SK-N-SH (cell line): ENCODE measurements at regions not wholly inside any gene's neighbourhood (a gene's known extent, or its start where the extent isn't known, plus 50 kb on each side); places are given as distances from the start of the nearest gene placed in this dataset.

Experiments
- CHD2 ChIP-seq: fragments of 150-350 bp; IDR thresholded peaks from 2 replicates; pipeline ENCODE4 v1.6.1; 2018; ENCODE audit warnings: low read length; ENCODE audit not compliant: partially characterized antibody
- EP300 ChIP-seq, 2 experiments: IDR thresholded peaks; 2 replicates each; pipeline versions ENCODE4 v1.4.0 to v1.6.1; 2012; ENCODE audit warnings: borderline replicate concordance in 1 of 2, low read depth in 1 of 2, low read length in 1 of 2
- EZH2phosphoT487 ChIP-seq: fragments of 200-600 bp; sonication (generic); IDR thresholded peaks from 2 replicates; pipeline ENCODE4 v1.6.1; 2017; ENCODE audit warnings: low read depth, mixed run types, mild to moderate bottlenecking, antibody characterized with exemption, moderate library complexity, borderline replicate concordance
- FOXM1 ChIP-seq: IDR thresholded peaks from 2 replicates; pipeline ENCODE4 v1.4.0; 2012; ENCODE audit warnings: low read depth, mild to moderate bottlenecking
- GATA2 ChIP-seq: sonication (generic); formaldehyde crosslinking; IDR thresholded peaks from 2 replicates; pipeline ENCODE4 v1.5.0; 2020; ENCODE audit warnings: mild to moderate bottlenecking, missing genetic modification reagents
- MEF2A ChIP-seq: IDR thresholded peaks from 2 replicates; pipeline ENCODE4 v1.4.0; 2012; ENCODE audit warnings: low read depth, borderline replicate concordance
- MXI1 ChIP-seq: IDR thresholded peaks from 2 replicates; pipeline ENCODE4 v1.6.1; 2012; ENCODE audit warnings: mild to moderate bottlenecking, low read depth, low read length, improper control_type of control experiment
- NRF1 ChIP-seq: IDR thresholded peaks from 2 replicates; pipeline ENCODE4 v1.6.1; 2012; ENCODE audit warnings: low read depth, mild to moderate bottlenecking, low read length
- POLR2AphosphoS5 ChIP-seq: IDR thresholded peaks from 2 replicates; pipeline ENCODE4 v1.6.1; 2012; ENCODE audit warnings: low read depth, low read length
- YY1 ChIP-seq: IDR thresholded peaks from 2 replicates; pipeline ENCODE4 v1.4.0; 2012; ENCODE audit warnings: low read depth, mild to moderate bottlenecking
- TF ChIP-seq, protein P1 (sequence below): fragments of 200-600 bp; sonication (generic); IDR thresholded peaks from 2 replicates; pipeline ENCODE4 v1.6.1; 2017; ENCODE audit warnings: antibody characterized with exemption, mild to moderate bottlenecking, moderate library complexity
- TF ChIP-seq, protein P2 (sequence below): fragments of 150-350 bp; IDR thresholded peaks from 2 replicates; pipeline ENCODE4 v1.6.1; 2017; ENCODE audit warnings: antibody characterized with exemption, low read length, low read depth, borderline replicate concordance
- TF ChIP-seq, protein P3 (sequence below): IDR thresholded peaks from 2 replicates; pipeline ENCODE4; 2012

DNA sequence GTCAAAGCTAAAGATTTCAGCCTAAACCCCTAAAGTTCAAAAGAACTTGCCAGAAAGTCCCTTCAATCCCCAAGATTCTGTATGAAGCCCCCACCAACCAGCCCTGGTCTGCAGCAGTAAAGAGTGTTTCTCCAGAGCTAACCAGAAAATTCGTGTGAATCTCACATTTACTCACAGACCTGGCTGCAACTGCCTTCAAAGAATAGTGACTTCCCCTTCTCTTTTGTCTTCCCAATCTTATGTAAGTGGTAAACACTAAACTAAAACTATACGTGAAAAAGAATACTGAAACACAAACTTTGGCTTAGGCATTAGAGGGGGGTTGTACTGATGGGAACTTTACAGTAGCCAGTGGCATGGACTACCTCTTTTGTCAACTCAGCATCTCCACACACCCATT is 50.6 kb upstream of the SETBP1 start:
- no peak for TF ChIP-seq GATA2 (CRISPR knock-in tag)
- TF ChIP-seq CHD2: no peak
- TF ChIP-seq EZH2phosphoT487: no peak
- TF ChIP-seq, protein P1, sequence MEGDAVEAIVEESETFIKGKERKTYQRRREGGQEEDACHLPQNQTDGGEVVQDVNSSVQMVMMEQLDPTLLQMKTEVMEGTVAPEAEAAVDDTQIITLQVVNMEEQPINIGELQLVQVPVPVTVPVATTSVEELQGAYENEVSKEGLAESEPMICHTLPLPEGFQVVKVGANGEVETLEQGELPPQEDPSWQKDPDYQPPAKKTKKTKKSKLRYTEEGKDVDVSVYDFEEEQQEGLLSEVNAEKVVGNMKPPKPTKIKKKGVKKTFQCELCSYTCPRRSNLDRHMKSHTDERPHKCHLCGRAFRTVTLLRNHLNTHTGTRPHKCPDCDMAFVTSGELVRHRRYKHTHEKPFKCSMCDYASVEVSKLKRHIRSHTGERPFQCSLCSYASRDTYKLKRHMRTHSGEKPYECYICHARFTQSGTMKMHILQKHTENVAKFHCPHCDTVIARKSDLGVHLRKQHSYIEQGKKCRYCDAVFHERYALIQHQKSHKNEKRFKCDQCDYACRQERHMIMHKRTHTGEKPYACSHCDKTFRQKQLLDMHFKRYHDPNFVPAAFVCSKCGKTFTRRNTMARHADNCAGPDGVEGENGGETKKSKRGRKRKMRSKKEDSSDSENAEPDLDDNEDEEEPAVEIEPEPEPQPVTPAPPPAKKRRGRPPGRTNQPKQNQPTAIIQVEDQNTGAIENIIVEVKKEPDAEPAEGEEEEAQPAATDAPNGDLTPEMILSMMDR: no peak
- TF ChIP-seq, protein P2, sequence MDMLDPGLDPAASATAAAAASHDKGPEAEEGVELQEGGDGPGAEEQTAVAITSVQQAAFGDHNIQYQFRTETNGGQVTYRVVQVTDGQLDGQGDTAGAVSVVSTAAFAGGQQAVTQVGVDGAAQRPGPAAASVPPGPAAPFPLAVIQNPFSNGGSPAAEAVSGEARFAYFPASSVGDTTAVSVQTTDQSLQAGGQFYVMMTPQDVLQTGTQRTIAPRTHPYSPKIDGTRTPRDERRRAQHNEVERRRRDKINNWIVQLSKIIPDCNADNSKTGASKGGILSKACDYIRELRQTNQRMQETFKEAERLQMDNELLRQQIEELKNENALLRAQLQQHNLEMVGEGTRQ: no peak
- TF ChIP-seq EP300 (IDR thresholded peaks at IDR 0.05; ENCODE audit: borderline replicate concordance in 1 of 2, low read depth in 1 of 2, low read length in 1 of 2): no peak
- no peak for TF ChIP-seq YY1
- TF ChIP-seq NRF1: no peak
- TF ChIP-seq, protein P3, sequence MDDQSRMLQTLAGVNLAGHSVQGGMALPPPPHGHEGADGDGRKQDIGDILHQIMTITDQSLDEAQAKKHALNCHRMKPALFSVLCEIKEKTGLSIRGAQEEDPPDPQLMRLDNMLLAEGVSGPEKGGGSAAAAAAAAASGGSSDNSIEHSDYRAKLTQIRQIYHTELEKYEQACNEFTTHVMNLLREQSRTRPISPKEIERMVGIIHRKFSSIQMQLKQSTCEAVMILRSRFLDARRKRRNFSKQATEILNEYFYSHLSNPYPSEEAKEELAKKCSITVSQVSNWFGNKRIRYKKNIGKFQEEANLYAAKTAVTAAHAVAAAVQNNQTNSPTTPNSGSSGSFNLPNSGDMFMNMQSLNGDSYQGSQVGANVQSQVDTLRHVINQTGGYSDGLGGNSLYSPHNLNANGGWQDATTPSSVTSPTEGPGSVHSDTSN: no peak
- no peak for TF ChIP-seq POLR2AphosphoS5
- no peak for TF ChIP-seq FOXM1
- TF ChIP-seq MEF2A: no peak
- TF ChIP-seq MXI1: no peak
